H1 (cell line): ENCODE measurements at regions not wholly inside any gene's neighbourhood (a gene's known extent, or its start where the extent isn't known, plus 50 kb on each side); places are given as distances from the start of the nearest gene placed in this dataset.

ENCODE experiments used
- CTCF ChIA-PET: fragments of 300-600 bp; sonication (Branson Sonifier 250); formaldehyde crosslinking; loops from one replicate; lab custom pipeline; 2021; ENCODE audit not compliant: partially characterized antibody; lab: Charles Lee
- POLR2A ChIA-PET: fragments of 300-600 bp; sonication (Branson Sonifier 250); formaldehyde crosslinking; loops from one replicate; lab custom pipeline; 2021; ENCODE audit warnings: inconsistent platforms; ENCODE audit not compliant: partially characterized antibody; lab: Charles Lee
- DNase-seq, 2 experiments: peaks; one replicate each; pipeline versions ENCODE4 v3.0.0 to v3.0.0-alpha.2; 2010 to 2022; ENCODE audit warnings: low spot score in 2 of 2, low read depth in 1 of 2, mixed read lengths in 1 of 2
- FAIRE-seq: peaks from 2 replicates; lab custom pipeline; 2011; peaks lifted over from hg19 to GRCh38; lab: Jason Lieb, UNC
- H2AFZ ChIP-seq: 2 replicates; pipeline ENCODE4 v1.8.1; 2012; ENCODE audit warnings: low read length, inconsistent platforms
- H2AK5ac ChIP-seq: 2 replicates; pipeline ENCODE4 v1.6.1; 2013; ENCODE audit warnings: low read depth, low read length
- H2BK120ac ChIP-seq: replicated peaks from 2 replicates; pipeline ENCODE3; 2013; ENCODE audit warnings: low read depth, low read length, inconsistent platforms
- H2BK12ac ChIP-seq: 2 replicates; pipeline ENCODE4 v1.6.1; 2013; ENCODE audit warnings: low read depth, low read length
- H2BK15ac ChIP-seq: 2 replicates; pipeline ENCODE4 v1.6.1; 2013; ENCODE audit warnings: low read length
- H2BK20ac ChIP-seq: 2 replicates; pipeline ENCODE4 v1.6.1; 2013; ENCODE audit warnings: low read length
- H2BK5ac ChIP-seq: 2 replicates; pipeline ENCODE4 v1.6.1; 2013; ENCODE audit warnings: low read depth, low read length
- H3K14ac ChIP-seq: 2 replicates; pipeline ENCODE4 v1.6.1; 2013; ENCODE audit warnings: inconsistent platforms; ENCODE audit not compliant: insufficient read length
- H3K18ac ChIP-seq: 2 replicates; pipeline ENCODE4 v1.6.1; 2013; ENCODE audit warnings: low read length; ENCODE audit errors: extremely low read depth
- H3K23ac ChIP-seq: 2 replicates; pipeline ENCODE4 v1.6.1; 2013; ENCODE audit warnings: inconsistent platforms; ENCODE audit not compliant: insufficient read length
- H3K23me2 ChIP-seq: 2 replicates; pipeline ENCODE4 v1.6.1; 2013; ENCODE audit warnings: low read depth, low read length
- H3K27ac ChIP-seq: 2 replicates; pipeline ENCODE4 v1.6.1; 2011; ENCODE audit warnings: low read depth, low read length, inconsistent platforms
- H3K27me3 ChIP-seq, 4 experiments: replicated peaks in 1 of 4; 1 replicate in 1 of 4; 2 replicates in 3 of 4; pipeline versions ENCODE4 v1.6.1 to v1.8.1; 2011 to 2013; ENCODE audit warnings: low read length in 3 of 4, mild to moderate bottlenecking in 3 of 4, inconsistent platforms in 2 of 4, mixed read lengths in 2 of 4, moderate library complexity in 1 of 4; ENCODE audit not compliant: control insufficient read depth in 3 of 4, insufficient read depth in 3 of 4; ENCODE audit errors: extremely low read depth in 1 of 4
- H3K36me3 ChIP-seq, 4 experiments: 2 replicates each; pipeline versions ENCODE4 v1.6.1 to v1.8.1; 2011 to 2013; ENCODE audit warnings: mild to moderate bottlenecking in 4 of 4, low read length in 3 of 4, moderate library complexity in 2 of 4, control low read depth in 1 of 4, inconsistent platforms in 1 of 4; ENCODE audit not compliant: insufficient read depth in 4 of 4, control insufficient read depth in 2 of 4
- H3K4ac ChIP-seq: replicated peaks from 2 replicates; pipeline ENCODE3; 2013; ENCODE audit warnings: low read length, low read depth, mixed read lengths, inconsistent platforms; ENCODE audit not compliant: insufficient read length
- H3K4me1 ChIP-seq, 4 experiments: replicated peaks in 1 of 4; 1 replicate in 1 of 4; 2 replicates in 3 of 4; pipeline versions ENCODE4 v1.6.1 to v1.8.1; 2011 to 2013; ENCODE audit warnings: low read length in 3 of 4, inconsistent platforms in 2 of 4, mixed read lengths in 1 of 4; ENCODE audit not compliant: insufficient read depth in 4 of 4, control insufficient read depth in 3 of 4
- H3K4me2 ChIP-seq, 2 experiments: 2 replicates each; pipeline versions ENCODE4 v1.6.1 to v1.8.1; 2011 to 2013; ENCODE audit warnings: low read depth in 2 of 2, low read length in 2 of 2, control low read depth in 1 of 2, inconsistent platforms in 1 of 2, mild to moderate bottlenecking in 1 of 2; ENCODE audit not compliant: insufficient read depth in 1 of 2
- H3K4me3 ChIP-seq, 4 experiments: fragments of 200-600, 300-600 bp in 1 of 4; sonication (generic), shearing (Covaris generic), sonication (Bioruptor Twin) in 1 of 4; 2 replicates each; pipeline versions ENCODE4 v1.5.1 to v1.8.1; 2011 to 2016; ENCODE audit warnings: low read length in 4 of 4, low read depth in 3 of 4, control low read depth in 2 of 4, inconsistent platforms in 2 of 4, mild to moderate bottlenecking in 2 of 4, mixed read lengths in 1 of 4, moderate library complexity in 1 of 4; ENCODE audit not compliant: insufficient read depth in 2 of 4; ENCODE audit errors: extremely low read depth in 1 of 4
- H3K56ac ChIP-seq: replicated peaks from 2 replicates; pipeline ENCODE3; 2013; ENCODE audit warnings: low read depth, mild to moderate bottlenecking, mixed read lengths, low read length, inconsistent platforms; ENCODE audit not compliant: insufficient read length
- H3K79me1 ChIP-seq: 2 replicates; pipeline ENCODE4 v1.6.1; 2013; ENCODE audit warnings: low read depth, low read length, control low read depth
- H3K79me2 ChIP-seq, 2 experiments: 2 replicates each; pipeline versions ENCODE4 v1.6.1 to v1.8.1; 2012 to 2013; ENCODE audit warnings: low read length in 2 of 2, mild to moderate bottlenecking in 2 of 2, inconsistent platforms in 1 of 2; ENCODE audit not compliant: insufficient read depth in 2 of 2, control insufficient read depth in 1 of 2
- H3K9ac ChIP-seq, 4 experiments: replicated peaks in 1 of 4; 1 replicate in 1 of 4; 2 replicates in 3 of 4; pipeline versions ENCODE4 v1.6.1 to v1.8.1; 2011 to 2013; ENCODE audit warnings: low read depth in 3 of 4, low read length in 3 of 4, control low read depth in 2 of 4, mild to moderate bottlenecking in 2 of 4, moderate library complexity in 2 of 4, inconsistent platforms in 1 of 4; ENCODE audit errors: extremely low read depth in 1 of 4
- H3K9me3 ChIP-seq, 2 experiments: 2 replicates each; pipeline versions ENCODE4 v1.6.1 to v1.8.1; 2012 to 2013; ENCODE audit warnings: mild to moderate bottlenecking in 2 of 2, moderate library complexity in 2 of 2, control low read depth in 1 of 2, inconsistent platforms in 1 of 2, low read depth in 1 of 2, low read length in 1 of 2, mixed read lengths in 1 of 2; ENCODE audit not compliant: insufficient read depth in 2 of 2
- H4K20me1 ChIP-seq, 2 experiments: replicated peaks in 1 of 2; 2 replicates each; pipeline versions ENCODE3 to v1.8.1; 2011 to 2013; ENCODE audit warnings: inconsistent platforms in 2 of 2, low read length in 2 of 2, mild to moderate bottlenecking in 1 of 2; ENCODE audit not compliant: insufficient read depth in 2 of 2, control insufficient read depth in 1 of 2
- H4K5ac ChIP-seq: 2 replicates; pipeline ENCODE4 v1.6.1; 2013; ENCODE audit warnings: low read length, low read depth, mixed read lengths, inconsistent platforms; ENCODE audit not compliant: insufficient read length
- H4K8ac ChIP-seq: 2 replicates; pipeline ENCODE4 v1.8.0; 2013; ENCODE audit warnings: mild to moderate bottlenecking, moderate library complexity, low read length, inconsistent platforms; ENCODE audit not compliant: insufficient read depth; ENCODE audit errors: extremely low read depth
- H4K91ac ChIP-seq: replicated peaks from 2 replicates; pipeline ENCODE3; 2013; ENCODE audit warnings: low read length, mixed read lengths, inconsistent platforms; ENCODE audit not compliant: insufficient read length
- CHD2 ChIP-seq: IDR thresholded peaks from 2 replicates; pipeline ENCODE4 v1.6.1; 2012; ENCODE audit warnings: low read length, improper control_type of control experiment
- CREB1 ChIP-seq: IDR thresholded peaks from 2 replicates; pipeline ENCODE4 v1.6.1; 2012; ENCODE audit warnings: inconsistent platforms
- CTBP2 ChIP-seq: IDR thresholded peaks from 2 replicates; pipeline ENCODE4 v1.7.0; 2011; ENCODE audit warnings: borderline replicate concordance, mild to moderate bottlenecking, moderate library complexity, mixed read lengths, low read length; ENCODE audit not compliant: insufficient read depth, insufficient read length
- JUN ChIP-seq: IDR thresholded peaks from 2 replicates; pipeline ENCODE4 v1.6.1; 2011; ENCODE audit warnings: low read depth, mild to moderate bottlenecking, improper control_type of control experiment, low read length
- RXRA ChIP-seq: IDR thresholded peaks from 2 replicates; pipeline ENCODE4 v1.6.1; 2011; ENCODE audit warnings: low read depth, mild to moderate bottlenecking, low read length, moderate library complexity; ENCODE audit not compliant: insufficient read depth
- SIX5 ChIP-seq: IDR thresholded peaks from 2 replicates; pipeline ENCODE4 v1.6.1; 2011; ENCODE audit warnings: mild to moderate bottlenecking, low read depth, low read length
- TAF7 ChIP-seq: optimal IDR thresholded peaks from 2 replicates; pipeline ENCODE3; 2011; ENCODE audit warnings: low read depth, mild to moderate bottlenecking, inconsistent platforms, low read length, moderate library complexity, borderline replicate concordance
- TBP ChIP-seq: IDR thresholded peaks from 2 replicates; pipeline ENCODE4 v1.6.1; 2011; ENCODE audit warnings: low read depth, low read length, improper control_type of control experiment
- WGBS, 2 experiments: shearing (Covaris generic) in 1 of 2; methylation state at CpG; one replicate each; pipeline versions ENCODE4 v1.1.6 to v1.1.7; 2013 to 2015; ENCODE audit warnings: low lambda C conversion rate in 2 of 2, mixed read lengths in 2 of 2, inconsistent platforms in 1 of 2, low coverage in 1 of 2, missing lambda C conversion rate in 1 of 2; ENCODE audit not compliant: insufficient replicate concordance in 2 of 2, insufficient coverage in 1 of 2, insufficient read length in 1 of 2; ENCODE audit errors: extremely low coverage in 1 of 2, missing lambda C conversion rate in 1 of 2; 5-methylcytosine and 5-hydroxymethylcytosine counted together
- TF ChIP-seq, protein P1 (sequence below): IDR thresholded peaks from 2 replicates; pipeline ENCODE4 v1.6.1; 2012; ENCODE audit warnings: inconsistent platforms

DNA sequence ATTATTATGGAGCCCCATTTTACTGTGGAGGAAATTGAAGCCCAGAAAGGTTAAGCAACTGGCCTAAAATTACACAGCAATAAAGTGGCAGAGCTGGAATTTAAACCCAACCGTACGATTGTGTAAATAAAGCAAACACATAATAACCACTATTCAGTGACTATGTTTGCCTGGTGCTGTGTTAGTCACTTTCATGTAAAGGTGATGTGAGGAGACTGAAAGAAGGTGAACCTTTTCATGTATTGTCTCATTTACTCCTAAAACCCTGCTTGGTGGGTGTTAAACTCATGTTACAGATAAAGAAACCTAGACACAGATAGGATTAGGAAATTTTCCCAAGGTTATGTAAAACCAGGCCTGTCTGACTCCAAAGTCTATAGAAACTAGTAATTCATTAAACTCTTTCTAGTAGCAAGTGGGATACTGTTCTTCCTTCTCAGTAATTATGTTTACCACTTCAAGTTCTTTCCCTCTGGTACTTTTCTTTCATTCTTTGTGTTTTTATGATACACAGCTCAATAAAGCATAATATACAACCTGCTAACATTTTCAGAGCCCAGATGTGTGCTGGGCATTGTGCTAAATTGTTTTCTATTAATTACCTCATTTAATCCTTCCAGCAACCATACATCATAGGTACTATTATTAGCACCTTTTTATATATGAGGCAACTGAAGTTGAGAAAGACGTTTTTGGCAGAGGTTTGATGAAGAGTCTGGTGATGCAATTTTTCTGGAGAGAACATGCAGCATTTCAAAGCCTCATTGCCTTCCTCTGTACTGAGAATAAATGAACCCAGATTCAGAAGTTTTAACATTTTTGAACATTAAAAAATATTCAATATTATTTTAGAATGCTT lies 202.7 kb downstream of the SPRY1 start:
- no peak overlapping the region for H2AFZ ChIP-seq
- CTCF ChIA-PET, result interaction anchor here (1.3 kb wide), 1 partner anchor 34 kb away, joined by 3 read pairs; no protein-coding TSS in a partner anchor

More for the DNA sequence above, 202.7 kb downstream of the SPRY1 start:
- Histone ChIP-seq H4K91ac (no peak overlapping the region), H3K9ac (no peak overlapping the region), H3K23me2 (no peaks in the 10 kb centered on the region), H2BK5ac (no peak overlapping the region), H2AK5ac (no peak overlapping the region), H4K5ac (no peak overlapping the region), H3K4me1 (peaks cover 0 to 11% (median 2%) of the 10 kb centered on the region in 4 experiments; a peak in 2 of 7 replicates), H3K36me3 (no peaks in the 10 kb centered on the region), H2BK15ac (no peak overlapping the region), H3K27me3 (no peaks in the 10 kb centered on the region), H3K14ac (no peak overlapping the region), H4K20me1 (no peaks in the 10 kb centered on the region), H3K18ac (no peak overlapping the region), H4K8ac (no peak overlapping the region), H3K79me2 (no peaks in the 10 kb centered on the region), H3K4ac (no peak overlapping the region), H3K9me3 (no peaks in the 10 kb centered on the region), H3K27ac (no peak overlapping the region), H3K4me3 (no peak overlapping the region), H2BK12ac (no peak overlapping the region; the same call in 1 of the 2 replicates), H2BK120ac (peak overlapping the region; percentile 45), H3K23ac (no peak overlapping the region), H3K4me2 (no peak overlapping the region), H3K56ac (no peak overlapping the region), H2BK20ac (no peak overlapping the region), H3K79me1 (no peaks in the 10 kb centered on the region)
- FAIRE-seq (no peak), DNase-seq (no peak)
- TF ChIP-seq, protein P1, sequence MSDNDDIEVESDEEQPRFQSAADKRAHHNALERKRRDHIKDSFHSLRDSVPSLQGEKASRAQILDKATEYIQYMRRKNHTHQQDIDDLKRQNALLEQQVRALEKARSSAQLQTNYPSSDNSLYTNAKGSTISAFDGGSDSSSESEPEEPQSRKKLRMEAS, result no peak
- no peak for TF ChIP-seq CREB1
- TF ChIP-seq TBP, result no peak
- TF ChIP-seq SIX5, result no peak
- no peak for TF ChIP-seq CHD2
- no peak for TF ChIP-seq RXRA
- no peak for TF ChIP-seq CTBP2
- TF ChIP-seq JUN, result no peak
- no peak for TF ChIP-seq TAF7
- 71% methylated on average over 3 of the region's 3 CpGs; no CpG with 5 or more reads in 1 of the 2 experiments for WGBS, 2 experiments
- POLR2A ChIA-PET, result no interaction called here
